Stomach (tissue), 8 donors: ENCODE measurements at regions not wholly inside any gene's neighbourhood (a gene's known extent, or its start where the extent isn't known, plus 50 kb on each side); places are given as distances from the start of the nearest gene placed in this dataset.
"Not testable (repeated sequence)": the region's sequence is repeated elsewhere in the genome, so short reads cannot be mapped to it uniquely, and the experiment has no call there.

Experiments used
- DNase-seq, 2 donors: peaks; one replicate each; pipeline versions ENCODE4 v3.0.0 to v3.0.0-alpha.2; 2013 to 2019
- H3K27ac ChIP-seq, 5 donors: fragments of 200-600 bp in 4 of 5; sonication (generic) in 4 of 5; one replicate each; pipeline ENCODE4 v1.5.1; 2013 to 2019; ENCODE audit warnings: mild to moderate bottlenecking in 1 of 5, moderate library complexity in 1 of 5
- H3K27me3 ChIP-seq, 3 donors: fragments of 200-600 bp; sonication (generic); one replicate each; pipeline ENCODE4 v1.5.1; 2017 to 2019; ENCODE audit warnings: mixed run types in 1 of 3
- H3K36me3 ChIP-seq, 4 donors: fragments of 200-600 bp; sonication (generic); 1 replicate in 3 of 4; 2 replicates in 1 of 4; pipeline ENCODE4 v1.5.1; 2016 to 2019
- H3K4me1 ChIP-seq, 4 donors: fragments of 200-600 bp; sonication (generic); one replicate each; pipeline ENCODE4 v1.5.1; 2016 to 2019
- H3K4me3 ChIP-seq, 4 donors: fragments of 200-600 bp; sonication (generic) in 3 of 4; one replicate each; pipeline ENCODE4 v1.5.1; 2016 to 2019; ENCODE audit warnings: mild to moderate bottlenecking in 1 of 4
- H3K9me3 ChIP-seq, 4 donors: fragments of 200-600 bp; sonication (generic); one replicate each; pipeline ENCODE4 v1.5.1; 2016 to 2019
- CTCF ChIP-seq, 7 experiments: fragments of 450-650 bp in 4 of 7; fragments of 200-600 bp in 3 of 7; sonication (generic) in 3 of 7; IDR thresholded peaks; one replicate each; pipeline ENCODE4 v1.5.1; 2016 to 2019; ENCODE audit warnings: antibody characterized with exemption in 7 of 7, control low read depth in 2 of 7, mild to moderate bottlenecking in 1 of 7
- EP300 ChIP-seq: sonication (generic); formaldehyde crosslinking; IDR thresholded peaks from one replicate; pipeline ENCODE4 v1.6.1; 2017; ENCODE audit warnings: antibody characterized with exemption
- POLR2A ChIP-seq, 4 donors: fragments of 450-650 bp; IDR thresholded peaks; one replicate each; pipeline ENCODE4 v1.6.1; 2016; ENCODE audit warnings: antibody characterized with exemption in 4 of 4, control low read depth in 2 of 4, mild to moderate bottlenecking in 1 of 4, moderate library complexity in 1 of 4
- POLR2AphosphoS5 ChIP-seq, 3 donors: sonication (generic); formaldehyde crosslinking; IDR thresholded peaks; one replicate each; pipeline ENCODE4 v1.6.1; 2016; ENCODE audit warnings: antibody characterized with exemption in 3 of 3
- WGBS, 5 donors: extraction: QIAGEN DNeasy Blood & Tissue Kit in 3 of 5; methylation state at CpG; one replicate each; pipeline versions ENCODE4 v1.1.5 to v1.1.7; 2013 to 2018; 5-methylcytosine and 5-hydroxymethylcytosine counted together
- intact Hi-C: fragments of 100-400 bp; cut with DNase I; formaldehyde crosslinking; loops from one replicate; pipeline ENCODE4 v1.15.1; 2023; ENCODE audit warnings: low total_unique reads
- donor health status: healthy with polysubstance abuse.
- donor health status: Bipolar disorder and iron deficiency.
- donor health status: healthy.

- WGBS, 5 donors, result 81 to 86% (median 82%) methylated on average over 5 of the region's 5 CpGs
- Histone ChIP-seq H3K9me3 (peaks cover 0 to 5% (median 0%) of the 10 kb centered on the region in 4 donors), H3K36me3 (no peaks in the 10 kb centered on the region), H3K4me3 (no peak overlapping the region), H3K4me1 (no peaks in the 10 kb centered on the region), H3K27ac (no peak overlapping the region), H3K27me3 (no peaks in the 10 kb centered on the region)
- no peak for DNase-seq
- TF ChIP-seq EP300 (no peak), POLR2A (IDR thresholded peaks at IDR 0.05) (no peak), POLR2AphosphoS5 (IDR thresholded peaks at IDR 0.05) (no peak), CTCF (IDR thresholded peaks at IDR 0.05) (no peak)
- intact Hi-C loops, result no loop called here
Observed at GRCh38 chr11:97000481-97000880, 610.7 kb downstream of the JRKL start.

- Histone ChIP-seq H3K4me3 (no peak overlapping the region), H3K9me3 (no peaks in the 10 kb centered on the region), H3K4me1 (no peaks in the 10 kb centered on the region), H3K27ac (no peak overlapping the region), H3K27me3 (no peaks in the 10 kb centered on the region), H3K36me3 (no peaks in the 10 kb centered on the region)
- intact Hi-C loops, result no loop called here
- TF ChIP-seq EP300, result no peak
- no peak for TF ChIP-seq POLR2A (IDR thresholded peaks at IDR 0.05)
- TF ChIP-seq CTCF (IDR thresholded peaks at IDR 0.05), result no peak
- TF ChIP-seq POLR2AphosphoS5 (IDR thresholded peaks at IDR 0.05), result no peak
- no peak for DNase-seq
- WGBS, 5 donors, result 27 to 63% (median 40%) methylated on average over 2 of the region's 2 CpGs
Observed at GRCh38 chr11:97007283-97007682, 617.5 kb downstream of the JRKL start.

GRCh38 chr11:97009613-97010012 is 619.8 kb downstream of the JRKL start:
- no peak overlapping the region for H3K27ac ChIP-seq
- TF ChIP-seq CTCF (IDR thresholded peaks at IDR 0.05), result no peak
- no peak for TF ChIP-seq POLR2A (IDR thresholded peaks at IDR 0.05)
- TF ChIP-seq POLR2AphosphoS5 (IDR thresholded peaks at IDR 0.05), result no peak
- no peak for TF ChIP-seq EP300
- no peaks in the 10 kb centered on the region for H3K9me3 ChIP-seq
- intact Hi-C loops, result no loop called here
- H3K4me1 ChIP-seq, result no peaks in the 10 kb centered on the region
- DNase-seq, result no peak
- no peaks in the 10 kb centered on the region for H3K27me3 ChIP-seq
- no peak overlapping the region for H3K4me3 ChIP-seq
- 60 to 79% (median 70%) methylated on average over 1 of the region's 1 CpG for WGBS, 5 donors
- no peaks in the 10 kb centered on the region for H3K36me3 ChIP-seq

GRCh38 chr11:97010997-97011396 is 621.2 kb downstream of the JRKL start:
- H3K27me3 ChIP-seq, H3K9me3 ChIP-seq, H3K4me3 ChIP-seq, H3K4me1 ChIP-seq, intact Hi-C loops, H3K36me3 ChIP-seq, DNase-seq, H3K27ac ChIP-seq: not testable (repeated sequence)
- WGBS, 5 donors, result 79 to 86% (median 83%) methylated on average over 10 of the region's 10 CpGs

GRCh38 chr11:97015327-97015726 is 625.5 kb downstream of the JRKL start:
- peaks cover 0 to 22% (median 5%) of the 10 kb centered on the region in 4 donors for H3K9me3 ChIP-seq
- no peaks in the 10 kb centered on the region for H3K27me3 ChIP-seq
- no peaks in the 10 kb centered on the region for H3K36me3 ChIP-seq
- H3K4me3 ChIP-seq, result no peak overlapping the region
- no peak overlapping the region for H3K27ac ChIP-seq
- no peak for TF ChIP-seq POLR2A (IDR thresholded peaks at IDR 0.05)
- DNase-seq, result no peak
- intact Hi-C loops, result no loop called here
- 51 to 80% (median 65%) methylated on average over 2 of the region's 2 CpGs for WGBS, 5 donors
- H3K4me1 ChIP-seq, result no peaks in the 10 kb centered on the region
